Astrocyte (in vitro differentiated cells and primary cell): ENCODE measurements at regions not wholly inside any gene's neighbourhood (a gene's known extent, or its start where the extent isn't known, plus 50 kb on each side); places are given as distances from the start of the nearest gene placed in this dataset.

Experiments
- DNase-seq: peaks from one replicate; pipeline ENCODE4 v3.0.0-alpha.2; 2010; ENCODE audit warnings: low read depth
- FAIRE-seq: peaks from 2 replicates; lab custom pipeline; 2011; peaks lifted over from hg19 to GRCh38; lab: Jason Lieb, UNC
- H2AFZ ChIP-seq: 2 replicates; pipeline ENCODE4 v1.6.0; 2012; ENCODE audit warnings: low read depth, low read length, inconsistent platforms
- H3K27ac ChIP-seq: 2 replicates; pipeline ENCODE4 v1.5.1; 2011; ENCODE audit warnings: low read depth, low read length, inconsistent platforms
- H3K27me3 ChIP-seq: 2 replicates; pipeline ENCODE4 v1.6.0; 2011; ENCODE audit warnings: low read length, inconsistent platforms; ENCODE audit not compliant: insufficient read depth
- H3K36me3 ChIP-seq: 2 replicates; pipeline ENCODE4 v1.5.1; 2011; ENCODE audit warnings: low read length, inconsistent platforms; ENCODE audit not compliant: insufficient read depth
- H3K4me1 ChIP-seq: 2 replicates; pipeline ENCODE4 v1.5.1; 2011; ENCODE audit warnings: low read length, inconsistent platforms; ENCODE audit not compliant: insufficient read depth
- H3K4me2 ChIP-seq: 2 replicates; pipeline ENCODE4 v1.6.0; 2012; ENCODE audit warnings: low read length, inconsistent platforms
- H3K4me3 ChIP-seq: 2 replicates; pipeline ENCODE4 v1.5.1; 2011; ENCODE audit warnings: low read depth, mild to moderate bottlenecking, low read length, inconsistent platforms; ENCODE audit not compliant: insufficient read depth
- H3K79me2 ChIP-seq: 2 replicates; pipeline ENCODE4 v1.6.0; 2012; ENCODE audit warnings: mild to moderate bottlenecking, low read length, inconsistent platforms; ENCODE audit not compliant: insufficient read depth
- H3K9ac ChIP-seq: 2 replicates; pipeline ENCODE4 v1.6.0; 2012; ENCODE audit warnings: mild to moderate bottlenecking, low read length, inconsistent platforms
- H3K9me3 ChIP-seq: 2 replicates; pipeline ENCODE4 v1.5.1; 2012; ENCODE audit warnings: low read depth, mild to moderate bottlenecking, low read length, inconsistent platforms; ENCODE audit not compliant: insufficient read depth
- H4K20me1 ChIP-seq: 2 replicates; pipeline ENCODE4 v1.6.0; 2012; ENCODE audit warnings: low read length, inconsistent platforms; ENCODE audit not compliant: insufficient read depth
- H3K27ac Mint-ChIP-seq: one replicate; pipeline ENCODE4 v1.8.0; 2021; ENCODE audit warnings: mild to moderate bottlenecking, mixed read lengths; ENCODE audit not compliant: unreplicated experiment
- H3K27me3 Mint-ChIP-seq: one replicate; pipeline ENCODE4 v1.8.0; 2021; ENCODE audit warnings: low read depth, mixed read lengths; ENCODE audit not compliant: unreplicated experiment
- H3K36me3 Mint-ChIP-seq: one replicate; pipeline ENCODE4 v1.8.0; 2021; ENCODE audit warnings: low read depth, mixed read lengths; ENCODE audit not compliant: unreplicated experiment
- H3K4me1 Mint-ChIP-seq: one replicate; pipeline ENCODE4 v1.8.0; 2021; ENCODE audit warnings: low read depth, mixed read lengths; ENCODE audit not compliant: unreplicated experiment
- H3K4me3 Mint-ChIP-seq: one replicate; pipeline ENCODE4 v1.8.0; 2021; ENCODE audit warnings: mild to moderate bottlenecking, moderate library complexity, mixed read lengths; ENCODE audit not compliant: unreplicated experiment
- H3K9me3 Mint-ChIP-seq: one replicate; pipeline ENCODE4 v1.8.0; 2021; ENCODE audit warnings: mild to moderate bottlenecking, mixed read lengths; ENCODE audit not compliant: unreplicated experiment
- EZH2 ChIP-seq: IDR thresholded peaks from 2 replicates; pipeline ENCODE4 v1.6.1; 2012; ENCODE audit warnings: mild to moderate bottlenecking, low read length, inconsistent platforms; ENCODE audit not compliant: insufficient read depth
- TF ChIP-seq, protein P1 (sequence below): IDR thresholded peaks from 2 replicates; pipeline ENCODE4 v1.5.1; 2011; ENCODE audit warnings: low read depth, mild to moderate bottlenecking, inconsistent platforms, low read length, moderate library complexity; ENCODE audit not compliant: insufficient read depth

DNA sequence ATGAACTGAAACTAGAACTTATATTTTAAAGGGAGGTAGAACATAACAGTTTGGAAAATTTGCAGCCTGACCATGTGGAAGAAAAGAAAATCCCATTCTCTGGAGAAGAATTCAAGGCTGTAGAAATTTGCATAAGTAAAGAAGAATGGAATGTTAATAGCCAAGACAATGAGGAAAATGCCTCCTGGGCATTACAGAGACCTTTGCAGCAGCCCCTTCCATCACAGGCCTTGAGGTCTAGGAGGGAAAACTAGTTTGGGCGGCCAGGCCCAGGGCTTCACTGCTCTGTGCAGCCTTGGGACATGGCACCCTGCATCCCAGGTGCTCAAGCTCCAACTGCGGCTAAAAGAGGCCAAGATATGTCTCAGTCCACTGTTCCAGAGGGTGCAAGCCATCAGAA lies 1506.8 kb downstream of the PCDH18 start:
- H3K4me2 ChIP-seq = no peak overlapping the region
- no peak overlapping the region for H3K9ac ChIP-seq
- TF ChIP-seq, protein P1, sequence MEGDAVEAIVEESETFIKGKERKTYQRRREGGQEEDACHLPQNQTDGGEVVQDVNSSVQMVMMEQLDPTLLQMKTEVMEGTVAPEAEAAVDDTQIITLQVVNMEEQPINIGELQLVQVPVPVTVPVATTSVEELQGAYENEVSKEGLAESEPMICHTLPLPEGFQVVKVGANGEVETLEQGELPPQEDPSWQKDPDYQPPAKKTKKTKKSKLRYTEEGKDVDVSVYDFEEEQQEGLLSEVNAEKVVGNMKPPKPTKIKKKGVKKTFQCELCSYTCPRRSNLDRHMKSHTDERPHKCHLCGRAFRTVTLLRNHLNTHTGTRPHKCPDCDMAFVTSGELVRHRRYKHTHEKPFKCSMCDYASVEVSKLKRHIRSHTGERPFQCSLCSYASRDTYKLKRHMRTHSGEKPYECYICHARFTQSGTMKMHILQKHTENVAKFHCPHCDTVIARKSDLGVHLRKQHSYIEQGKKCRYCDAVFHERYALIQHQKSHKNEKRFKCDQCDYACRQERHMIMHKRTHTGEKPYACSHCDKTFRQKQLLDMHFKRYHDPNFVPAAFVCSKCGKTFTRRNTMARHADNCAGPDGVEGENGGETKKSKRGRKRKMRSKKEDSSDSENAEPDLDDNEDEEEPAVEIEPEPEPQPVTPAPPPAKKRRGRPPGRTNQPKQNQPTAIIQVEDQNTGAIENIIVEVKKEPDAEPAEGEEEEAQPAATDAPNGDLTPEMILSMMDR = no peak
- TF ChIP-seq EZH2 = no peak
- H2AFZ ChIP-seq = no peak overlapping the region
- DNase-seq (no peak), FAIRE-seq (no peak)
- Mint-ChIP-seq H3K27ac (no peak overlapping the region), H3K27me3 (no peaks in the 10 kb centered on the region), H3K4me1 (peaks cover 2% of the 10 kb centered on the region), H3K36me3 (no peaks in the 10 kb centered on the region), H3K4me3 (no peak overlapping the region), H3K9me3 (peaks cover 7% of the 10 kb centered on the region)
- H3K9me3 ChIP-seq = peaks cover 3% of the 10 kb centered on the region
- H4K20me1 ChIP-seq = no peaks in the 10 kb centered on the region
- H3K79me2 ChIP-seq = no peaks in the 10 kb centered on the region
- H3K27me3 ChIP-seq = no peaks in the 10 kb centered on the region
- no peak overlapping the region for H3K4me3 ChIP-seq
- no peak overlapping the region for H3K27ac ChIP-seq
- H3K4me1 ChIP-seq = no peaks in the 10 kb centered on the region
- no peaks in the 10 kb centered on the region for H3K36me3 ChIP-seq

DNA sequence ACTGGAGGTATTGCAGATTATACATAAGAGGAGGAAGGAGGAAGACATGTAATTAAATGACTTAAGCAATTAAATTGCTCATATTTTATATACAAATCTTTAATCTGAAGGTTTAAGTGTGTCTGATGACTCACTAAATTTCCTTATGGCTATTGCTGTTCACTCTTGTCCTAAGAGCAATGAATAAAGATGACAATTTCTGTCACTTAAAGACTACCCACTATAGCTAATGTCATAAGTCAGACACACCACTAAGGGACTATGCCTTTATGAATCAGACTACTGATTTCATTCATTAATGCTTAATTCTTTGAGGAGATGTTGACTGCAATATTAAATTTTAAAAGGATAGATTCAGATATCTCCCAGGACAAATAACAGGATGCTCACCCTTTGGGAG lies 1514.7 kb downstream of the PCDH18 start:
- H4K20me1 ChIP-seq = no peaks in the 10 kb centered on the region
- no peaks in the 10 kb centered on the region for H3K79me2 ChIP-seq
- H3K4me2 ChIP-seq = no peak overlapping the region
- H3K9ac ChIP-seq = no peak overlapping the region
- Mint-ChIP-seq H3K27ac (no peak overlapping the region), H3K9me3 (peaks cover 1% of the 10 kb centered on the region), H3K4me3 (no peak overlapping the region), H3K4me1 (no peaks in the 10 kb centered on the region), H3K27me3 (no peaks in the 10 kb centered on the region), H3K36me3 (no peaks in the 10 kb centered on the region)
- DNase-seq (no peak), FAIRE-seq (no peak)
- H3K9me3 ChIP-seq = no peaks in the 10 kb centered on the region
- H3K27me3 ChIP-seq = no peaks in the 10 kb centered on the region
- TF ChIP-seq, protein P1 = no peak
- TF ChIP-seq EZH2 = no peak
- H2AFZ ChIP-seq = no peak overlapping the region
- H3K36me3 ChIP-seq = no peaks in the 10 kb centered on the region
- H3K4me3 ChIP-seq = no peak overlapping the region
- no peaks in the 10 kb centered on the region for H3K4me1 ChIP-seq
- no peak overlapping the region for H3K27ac ChIP-seq

DNA sequence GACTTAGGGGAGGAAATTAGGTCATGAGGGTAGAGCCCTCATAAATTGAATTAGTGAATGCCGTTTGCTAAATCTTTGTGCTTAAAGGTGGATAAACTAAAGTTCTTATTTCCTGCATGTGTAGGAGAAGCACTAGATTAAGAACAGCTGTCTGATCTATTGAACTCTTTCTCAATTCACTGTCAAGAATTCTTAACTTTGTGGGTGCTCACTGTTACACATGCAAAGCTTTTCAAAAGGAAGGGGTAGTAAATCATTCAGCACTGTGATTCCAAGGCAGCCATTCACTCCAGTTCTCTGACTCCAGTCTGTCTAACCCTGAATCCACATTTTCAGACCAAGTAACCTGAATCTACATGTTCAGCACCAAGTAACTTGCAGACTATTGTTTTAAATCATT lies 1520.1 kb downstream of the PCDH18 start:
- no peaks in the 10 kb centered on the region for H3K36me3 ChIP-seq
- peaks cover 3% of the 10 kb centered on the region for H3K9me3 ChIP-seq
- no peak overlapping the region for H2AFZ ChIP-seq
- H3K4me2 ChIP-seq = no peak overlapping the region
- H3K36me3 Mint-ChIP-seq = peaks cover 2% of the 10 kb centered on the region
- no peaks in the 10 kb centered on the region for H3K79me2 ChIP-seq
- no peak overlapping the region for H3K27ac ChIP-seq
- FAIRE-seq (no peak), DNase-seq (no peak)
- no peak overlapping the region for H3K4me3 ChIP-seq
- peaks cover 5% of the 10 kb centered on the region for H3K9me3 Mint-ChIP-seq
- peaks cover 3% of the 10 kb centered on the region for H3K4me1 Mint-ChIP-seq
- no peak overlapping the region for H3K27ac Mint-ChIP-seq
- no peaks in the 10 kb centered on the region for H4K20me1 ChIP-seq
- H3K27me3 Mint-ChIP-seq = no peaks in the 10 kb centered on the region
- H3K4me3 Mint-ChIP-seq = no peak overlapping the region
- TF ChIP-seq, protein P1 = no peak
- TF ChIP-seq EZH2 = no peak
- no peak overlapping the region for H3K9ac ChIP-seq
- H3K27me3 ChIP-seq = no peaks in the 10 kb centered on the region
- no peaks in the 10 kb centered on the region for H3K4me1 ChIP-seq
